Astrocyte (in vitro differentiated cells and primary cell): ENCODE measurements at regions not wholly inside any gene's neighbourhood (a gene's known extent, or its start where the extent isn't known, plus 50 kb on each side); places are given as distances from the start of the nearest gene placed in this dataset.

Experiments used
- EZH2 ChIP-seq: IDR thresholded peaks from 2 replicates; pipeline ENCODE4 v1.6.1; 2012; ENCODE audit warnings: mild to moderate bottlenecking, low read length, inconsistent platforms; ENCODE audit not compliant: insufficient read depth
- TF ChIP-seq, protein P1 (sequence below): IDR thresholded peaks from 2 replicates; pipeline ENCODE4 v1.5.1; 2011; ENCODE audit warnings: low read depth, mild to moderate bottlenecking, inconsistent platforms, low read length, moderate library complexity; ENCODE audit not compliant: insufficient read depth

DNA sequence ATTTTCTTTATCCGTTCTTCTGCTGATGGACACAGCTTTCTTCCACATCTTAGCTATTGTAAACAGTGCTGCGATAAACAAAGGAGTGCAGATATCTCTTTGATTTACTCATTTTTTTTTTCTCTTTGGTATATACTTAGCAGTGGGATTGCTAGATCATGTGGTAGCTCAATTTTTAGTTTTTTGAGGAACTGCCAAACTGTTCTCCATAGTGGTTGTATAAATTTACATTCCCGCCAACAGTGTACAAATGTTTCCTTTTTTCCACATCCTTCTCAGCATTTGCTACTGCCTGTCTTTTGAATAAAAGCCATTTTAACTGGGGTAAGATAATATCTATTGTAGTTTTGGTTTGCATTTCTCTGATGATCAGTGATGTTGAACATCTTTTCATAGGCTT, 196.8 kb upstream of the ZNF717 start:
- TF ChIP-seq, protein P1, sequence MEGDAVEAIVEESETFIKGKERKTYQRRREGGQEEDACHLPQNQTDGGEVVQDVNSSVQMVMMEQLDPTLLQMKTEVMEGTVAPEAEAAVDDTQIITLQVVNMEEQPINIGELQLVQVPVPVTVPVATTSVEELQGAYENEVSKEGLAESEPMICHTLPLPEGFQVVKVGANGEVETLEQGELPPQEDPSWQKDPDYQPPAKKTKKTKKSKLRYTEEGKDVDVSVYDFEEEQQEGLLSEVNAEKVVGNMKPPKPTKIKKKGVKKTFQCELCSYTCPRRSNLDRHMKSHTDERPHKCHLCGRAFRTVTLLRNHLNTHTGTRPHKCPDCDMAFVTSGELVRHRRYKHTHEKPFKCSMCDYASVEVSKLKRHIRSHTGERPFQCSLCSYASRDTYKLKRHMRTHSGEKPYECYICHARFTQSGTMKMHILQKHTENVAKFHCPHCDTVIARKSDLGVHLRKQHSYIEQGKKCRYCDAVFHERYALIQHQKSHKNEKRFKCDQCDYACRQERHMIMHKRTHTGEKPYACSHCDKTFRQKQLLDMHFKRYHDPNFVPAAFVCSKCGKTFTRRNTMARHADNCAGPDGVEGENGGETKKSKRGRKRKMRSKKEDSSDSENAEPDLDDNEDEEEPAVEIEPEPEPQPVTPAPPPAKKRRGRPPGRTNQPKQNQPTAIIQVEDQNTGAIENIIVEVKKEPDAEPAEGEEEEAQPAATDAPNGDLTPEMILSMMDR, result no peak
- no peak for TF ChIP-seq EZH2
